Natural killer cell treated with Interleukin-12 subunit alpha and Interleukin-12 subunit beta and Interleukin-15 and Interleukin-18, amount 100 ng/mL, for 72 hours (primary cell): ENCODE measurements at regions not wholly inside any gene's neighbourhood (a gene's known extent, or its start where the extent isn't known, plus 50 kb on each side); places are given as distances from the start of the nearest gene placed in this dataset.

Experiments
- ATAC-seq, 2 donors: fragments of 150-1000 bp; cut with Tn5 transposase in 1 of 2; sonication (Bioruptor Pico), chemical (Tn5 transposase) in 1 of 2; 2 replicates each; pipeline ENCODE4 v1.10.0; 2021
- DNase-seq: peaks from one replicate; pipeline ENCODE4 v3.0.0; 2022; ENCODE audit warnings: low spot score
- H3K27ac Mint-ChIP-seq, 2 donors: 1 replicate in 1 of 2; 2 replicates in 1 of 2; pipeline ENCODE4 v1.8.0; 2022; ENCODE audit warnings: mixed read lengths in 2 of 2, mild to moderate bottlenecking in 1 of 2, moderate library complexity in 1 of 2
- H3K27me3 Mint-ChIP-seq, 2 donors: 1 replicate in 1 of 2; 2 replicates in 1 of 2; pipeline ENCODE4 v1.8.0; 2022; ENCODE audit warnings: mixed read lengths in 2 of 2
- H3K36me3 Mint-ChIP-seq: one replicate; pipeline ENCODE4 v1.8.0; 2022; ENCODE audit warnings: mixed read lengths
- H3K4me1 Mint-ChIP-seq, 2 donors: 1 replicate in 1 of 2; 2 replicates in 1 of 2; pipeline ENCODE4 v1.8.0; 2022; ENCODE audit warnings: low read depth in 2 of 2, mixed read lengths in 2 of 2, mild to moderate bottlenecking in 1 of 2
- H3K4me3 Mint-ChIP-seq: one replicate; pipeline ENCODE4 v1.8.0; 2022; ENCODE audit warnings: mixed read lengths
- H3K9me3 Mint-ChIP-seq: 2 replicates; pipeline ENCODE4 v1.8.0; 2022; ENCODE audit warnings: mixed read lengths

DNA sequence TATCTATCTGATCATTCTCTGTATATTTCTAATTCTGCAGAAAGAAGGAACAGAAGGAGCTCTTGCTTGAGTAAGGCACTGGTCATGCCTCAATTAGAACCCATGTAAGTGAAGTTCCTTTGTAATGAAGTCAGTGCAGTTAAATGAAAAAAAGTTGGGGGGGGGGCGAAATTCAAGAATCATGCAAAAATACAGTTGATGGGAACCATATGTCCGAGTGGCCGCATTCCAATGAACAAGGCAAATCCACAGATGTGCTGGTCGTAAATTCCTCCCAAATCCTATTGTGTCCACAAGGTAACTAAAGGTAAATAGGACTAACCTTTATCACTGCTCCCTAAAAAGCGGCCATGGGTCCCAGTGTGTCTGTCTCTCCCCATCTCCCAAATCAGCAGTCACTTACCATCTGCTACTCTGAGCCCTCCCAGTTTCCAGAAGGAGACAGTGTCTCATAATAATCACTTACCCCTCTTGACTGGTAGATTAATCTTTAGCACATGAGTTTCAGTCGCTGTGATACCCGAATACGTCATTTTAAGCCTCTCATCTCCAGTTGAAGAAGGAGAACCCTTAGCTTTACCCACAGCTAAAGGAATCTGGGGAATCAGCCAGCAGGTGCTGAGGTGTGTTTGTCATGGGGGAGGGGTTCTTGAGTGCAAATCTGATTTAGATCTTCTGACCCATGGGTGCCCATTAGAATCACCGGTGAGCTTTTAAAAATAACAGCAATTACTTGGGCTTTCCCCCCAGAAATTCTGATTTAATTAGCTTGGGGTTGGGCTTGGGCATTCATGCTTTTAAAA is 56.3 kb upstream of the EPHB3 start:
- Mint-ChIP-seq H3K9me3 (no peaks in the 10 kb centered on the region), H3K27me3 (peaks cover 24 to 55% of the 10 kb centered on the region in 2 donors), H3K4me3 (no peak overlapping the region), H3K36me3 (no peaks in the 10 kb centered on the region), H3K27ac (no peak overlapping the region), H3K4me1 (no peaks in the 10 kb centered on the region)
- ATAC-seq (no peak), DNase-seq (no peak)

DNA sequence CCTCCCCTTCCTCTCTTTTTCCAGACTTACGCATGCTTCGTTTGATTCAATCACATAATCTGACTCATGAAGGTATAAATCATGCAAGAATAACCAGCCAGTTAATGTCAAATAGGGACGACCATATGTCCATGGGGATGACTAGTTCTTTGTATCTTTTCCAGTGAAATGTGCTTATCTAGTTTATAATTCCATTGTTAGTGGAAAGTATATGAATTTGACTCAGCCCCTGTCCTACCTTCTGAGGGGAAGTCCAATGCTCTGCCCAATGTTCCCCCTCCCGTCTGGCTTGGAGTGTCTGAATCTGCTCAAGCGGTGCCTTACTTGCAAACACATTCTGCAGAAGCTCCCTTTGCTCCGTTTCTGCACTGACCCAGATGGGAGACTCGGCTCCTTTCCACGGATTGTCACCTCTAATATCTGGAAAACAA is 55.0 kb upstream of the EPHB3 start:
- peaks cover 26 to 54% of the 10 kb centered on the region in 2 donors for H3K27me3 Mint-ChIP-seq
- H3K36me3 Mint-ChIP-seq = no peaks in the 10 kb centered on the region
- no peak overlapping the region for H3K4me3 Mint-ChIP-seq
- no peaks in the 10 kb centered on the region for H3K4me1 Mint-ChIP-seq
- H3K27ac Mint-ChIP-seq = no peak overlapping the region
- DNase-seq (no peak), ATAC-seq (no peak)
- no peaks in the 10 kb centered on the region for H3K9me3 Mint-ChIP-seq

DNA sequence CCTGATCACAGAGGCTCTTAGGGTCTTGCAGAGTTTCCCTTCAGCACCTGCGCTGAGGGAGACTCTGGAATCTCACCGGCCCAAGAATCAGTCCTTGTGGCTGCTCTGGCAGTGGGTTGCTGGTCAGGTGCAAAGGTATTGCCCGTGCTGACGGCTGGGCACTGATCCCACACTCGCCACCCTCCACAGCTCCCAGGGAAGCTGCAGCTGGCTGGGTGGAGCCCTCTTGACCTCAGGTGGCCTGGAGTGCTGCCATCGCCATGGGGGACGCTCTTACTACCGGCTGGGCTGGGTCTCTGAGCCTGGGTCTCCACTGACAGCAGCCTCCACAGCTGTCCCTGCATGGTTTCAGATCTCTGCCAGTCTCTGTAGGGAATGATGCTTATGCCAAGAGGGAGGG is 52.6 kb upstream of the EPHB3 start:
- Mint-ChIP-seq H3K27me3 (peaks cover 36 to 52% of the 10 kb centered on the region in 2 donors), H3K4me1 (peaks cover 2 to 7% of the 10 kb centered on the region in 2 donors), H3K36me3 (no peaks in the 10 kb centered on the region), H3K27ac (no peak overlapping the region), H3K4me3 (no peak overlapping the region), H3K9me3 (no peaks in the 10 kb centered on the region)
- DNase-seq = no peak
- ATAC-seq = no peak

DNA sequence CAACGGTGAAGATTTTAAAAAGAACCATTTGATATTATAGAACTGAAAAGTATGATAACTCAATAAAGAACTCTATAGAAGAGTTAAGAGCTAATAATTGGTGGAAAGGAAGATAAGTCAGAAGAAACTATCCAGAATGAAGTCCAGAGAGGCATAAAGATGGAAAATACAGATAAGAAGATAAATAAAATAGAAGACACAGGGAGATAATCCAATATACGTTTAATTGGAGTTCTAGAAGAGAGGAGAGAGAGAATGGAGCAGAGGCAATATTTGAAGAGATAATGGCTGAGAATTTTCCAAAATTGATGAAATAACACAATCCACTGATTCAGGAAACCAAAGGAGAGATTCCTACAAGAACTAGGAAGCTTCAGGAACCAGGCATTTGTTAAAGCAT is 49.8 kb upstream of the EPHB3 start:
- Mint-ChIP-seq H3K4me1 (peaks cover 4 to 10% of the 10 kb centered on the region in 2 donors), H3K27ac (no peak overlapping the region), H3K4me3 (no peak overlapping the region), H3K27me3 (peaks cover 37 to 55% of the 10 kb centered on the region in 2 donors), H3K9me3 (no peaks in the 10 kb centered on the region), H3K36me3 (no peaks in the 10 kb centered on the region)
- DNase-seq (no peak), ATAC-seq (no peak)
